Lower leg skin (tissue), 4 donors: ENCODE measurements at regions not wholly inside any gene's neighbourhood (a gene's known extent, or its start where the extent isn't known, plus 50 kb on each side); places are given as distances from the start of the nearest gene placed in this dataset.

Source experiments
- DNase-seq, 2 donors: peaks; one replicate each; pipeline ENCODE4 v3.0.0-alpha.2; 2019; ENCODE audit warnings: low spot score in 2 of 2
- H3K4me3 ChIP-seq: fragments of 200-600 bp; sonication (generic); 2 replicates; pipeline ENCODE4 v1.5.1; 2017; ENCODE audit warnings: mild to moderate bottlenecking, low read depth; ENCODE audit not compliant: poor library complexity, severe bottlenecking
- POLR2A ChIP-seq, 2 donors: fragments of 450-650 bp; IDR thresholded peaks; one replicate each; pipeline ENCODE4 v1.6.1; 2016 to 2017; ENCODE audit warnings: antibody characterized with exemption in 2 of 2, mild to moderate bottlenecking in 1 of 2, moderate library complexity in 1 of 2
- whole genome bisulfite sequencing, 2 donors: methylation state at CpG; one replicate each; pipeline ENCODE4 v1.1.5; 2018; 5-methylcytosine and 5-hydroxymethylcytosine counted together
- intact Hi-C: fragments of 100-400 bp; cut with DNase I; formaldehyde crosslinking; loops from one replicate; pipeline ENCODE4 v1.15.0; 2023; ENCODE audit warnings: low total_unique reads
- TF ChIP-seq, protein P1 (sequence below), 3 donors: fragments of 450-650 bp; IDR thresholded peaks; one replicate each; pipeline ENCODE4 v1.5.1; 2016; ENCODE audit warnings: antibody characterized with exemption in 3 of 3, mild to moderate bottlenecking in 3 of 3, moderate library complexity in 2 of 3

DNA sequence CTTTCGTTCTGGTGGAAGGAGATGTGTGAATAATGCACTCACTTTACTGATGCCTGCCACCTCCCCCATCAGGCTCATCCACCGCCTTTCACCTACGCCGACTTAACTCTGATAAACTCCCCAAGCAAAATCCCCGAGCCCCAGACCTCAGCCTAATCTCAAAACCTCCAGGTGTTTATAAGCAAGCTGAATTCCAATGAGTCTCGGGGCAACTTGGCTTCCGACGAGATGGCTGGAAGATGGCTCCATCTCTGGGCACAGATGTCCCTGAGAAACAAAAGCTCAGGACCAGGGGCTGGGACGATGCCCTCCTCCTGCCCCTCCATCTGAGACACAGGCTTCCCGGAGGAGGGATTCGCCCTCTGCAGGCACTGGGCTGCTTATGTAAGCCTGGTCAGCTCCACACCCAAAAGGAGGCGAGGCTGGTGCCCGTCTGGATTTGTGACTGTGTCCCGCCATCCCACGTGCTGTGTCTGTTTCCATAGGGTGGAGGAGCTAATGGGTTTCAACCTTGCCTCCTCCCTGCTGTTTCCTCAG lies 386.4 kb upstream of the TNRC6C start:
- no peak overlapping the region for H3K4me3 ChIP-seq
- intact Hi-C loops = no loop called here
- no peak for DNase-seq
- TF ChIP-seq, protein P1, sequence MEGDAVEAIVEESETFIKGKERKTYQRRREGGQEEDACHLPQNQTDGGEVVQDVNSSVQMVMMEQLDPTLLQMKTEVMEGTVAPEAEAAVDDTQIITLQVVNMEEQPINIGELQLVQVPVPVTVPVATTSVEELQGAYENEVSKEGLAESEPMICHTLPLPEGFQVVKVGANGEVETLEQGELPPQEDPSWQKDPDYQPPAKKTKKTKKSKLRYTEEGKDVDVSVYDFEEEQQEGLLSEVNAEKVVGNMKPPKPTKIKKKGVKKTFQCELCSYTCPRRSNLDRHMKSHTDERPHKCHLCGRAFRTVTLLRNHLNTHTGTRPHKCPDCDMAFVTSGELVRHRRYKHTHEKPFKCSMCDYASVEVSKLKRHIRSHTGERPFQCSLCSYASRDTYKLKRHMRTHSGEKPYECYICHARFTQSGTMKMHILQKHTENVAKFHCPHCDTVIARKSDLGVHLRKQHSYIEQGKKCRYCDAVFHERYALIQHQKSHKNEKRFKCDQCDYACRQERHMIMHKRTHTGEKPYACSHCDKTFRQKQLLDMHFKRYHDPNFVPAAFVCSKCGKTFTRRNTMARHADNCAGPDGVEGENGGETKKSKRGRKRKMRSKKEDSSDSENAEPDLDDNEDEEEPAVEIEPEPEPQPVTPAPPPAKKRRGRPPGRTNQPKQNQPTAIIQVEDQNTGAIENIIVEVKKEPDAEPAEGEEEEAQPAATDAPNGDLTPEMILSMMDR (IDR thresholded peaks at IDR 0.05) = no peak
- no peak for TF ChIP-seq POLR2A (IDR thresholded peaks at IDR 0.05)
- WGBS, 2 donors = 20% methylated on average over 15 of the region's 15 CpGs

GRCh38 chr17:77572851-77573250 lies 385.7 kb upstream of the TNRC6C start:
- intact Hi-C loops = no loop called here
- no peak for TF ChIP-seq POLR2A (IDR thresholded peaks at IDR 0.05)
- TF ChIP-seq, protein P1 (IDR thresholded peaks at IDR 0.05) = no peak
- DNase-seq = no peak
- no peak overlapping the region for H3K4me3 ChIP-seq
- WGBS, 2 donors = 88 to 90% methylated on average over 4 to 5 of the region's 5 CpGs

DNA sequence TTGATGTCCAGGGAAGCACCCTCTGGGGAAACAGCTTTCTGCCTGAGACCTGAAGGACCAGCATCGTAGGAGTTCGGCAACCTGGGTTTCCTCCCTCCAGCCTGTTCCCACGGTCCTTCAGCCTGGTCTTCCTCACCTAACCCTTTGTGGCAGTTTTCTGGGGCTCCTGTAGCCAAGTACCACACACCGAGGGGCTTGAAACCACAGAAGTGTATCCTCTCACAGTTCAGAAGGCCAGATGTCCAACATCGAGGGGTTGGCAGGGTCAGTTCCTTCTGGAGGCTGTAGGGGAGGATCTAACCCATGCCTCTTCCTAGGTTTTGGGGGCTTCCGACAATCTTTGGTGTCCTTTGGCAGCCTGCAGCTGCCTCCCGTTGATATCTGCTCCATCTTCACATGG lies 381.0 kb upstream of the TNRC6C start:
- TF ChIP-seq, protein P1 (IDR thresholded peaks at IDR 0.05) = no peak
- TF ChIP-seq POLR2A (IDR thresholded peaks at IDR 0.05) = no peak
- intact Hi-C loops = no loop called here
- WGBS, 2 donors = 81 to 84% methylated on average over 7 of the region's 7 CpGs
- H3K4me3 ChIP-seq = no peak overlapping the region
- no peak for DNase-seq

GRCh38 chr17:77579131-77579530 lies 379.4 kb upstream of the TNRC6C start:
- TF ChIP-seq, protein P1 (IDR thresholded peaks at IDR 0.05) = no peak
- no peak for TF ChIP-seq POLR2A (IDR thresholded peaks at IDR 0.05)
- DNase-seq = peak in 1 of 2 donors; percentile 56
- intact Hi-C loops = no loop called here
- 92 to 94% methylated on average over 9 of the region's 9 CpGs for WGBS, 2 donors
- no peak overlapping the region for H3K4me3 ChIP-seq

- no peak overlapping the region for H3K4me3 ChIP-seq
- intact Hi-C loops = loop anchor here (5.0 kb wide), 1 partner anchor 492 kb away; no protein-coding TSS in a partner anchor
- 73 to 78% methylated on average over 6 of the region's 6 CpGs for WGBS, 2 donors
- TF ChIP-seq, protein P1 (IDR thresholded peaks at IDR 0.05) = no peak
- no peak for TF ChIP-seq POLR2A (IDR thresholded peaks at IDR 0.05)
- no peak for DNase-seq
Measured at GRCh38 chr17:77579682-77580081, 378.8 kb upstream of the TNRC6C start.
